Fibroblast of mammary gland (primary cell): ENCODE measurements at regions not wholly inside any gene's neighbourhood (a gene's known extent, or its start where the extent isn't known, plus 50 kb on each side); places are given as distances from the start of the nearest gene placed in this dataset.

Source experiments
- DNase-seq: peaks from one replicate; pipeline ENCODE4 v3.0.0-alpha.2; 2010; ENCODE audit warnings: low read depth
- H3K4me3 ChIP-seq: 2 replicates; pipeline ENCODE4 v1.5.1; 2011; ENCODE audit warnings: low read depth, mild to moderate bottlenecking, low read length, moderate library complexity; ENCODE audit not compliant: control insufficient read depth
- TF ChIP-seq, protein P1 (sequence below): conservative IDR thresholded peaks from 2 replicates; pipeline ENCODE4 v1.5.1; 2011; ENCODE audit warnings: low read depth, low read length, inconsistent platforms; ENCODE audit not compliant: control insufficient read depth, insufficient read depth

DNA sequence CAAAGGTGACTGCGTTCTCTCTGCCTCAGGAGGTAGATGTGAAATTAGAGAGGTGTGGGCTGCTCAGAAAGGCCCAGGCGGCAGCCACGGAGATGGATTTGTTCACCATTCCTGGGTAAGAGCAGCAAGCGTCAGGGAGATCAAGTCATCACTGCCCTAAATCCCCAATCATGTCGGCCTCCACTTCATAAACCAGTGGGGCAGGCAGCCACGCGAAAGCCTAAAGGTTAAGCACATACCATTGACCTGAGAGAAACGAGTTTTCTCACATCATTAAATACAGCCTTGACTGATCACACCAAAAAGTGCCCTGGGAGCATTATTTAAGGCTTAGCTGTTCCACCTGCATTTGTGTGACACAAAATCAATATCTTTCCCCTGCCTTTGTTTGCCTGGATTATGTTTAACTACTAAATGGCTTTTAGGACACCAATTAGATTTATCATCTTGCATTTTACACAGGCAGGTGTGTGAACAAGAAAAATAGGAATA lies 50.7 kb upstream of the FOXB1 start:
- TF ChIP-seq, protein P1, sequence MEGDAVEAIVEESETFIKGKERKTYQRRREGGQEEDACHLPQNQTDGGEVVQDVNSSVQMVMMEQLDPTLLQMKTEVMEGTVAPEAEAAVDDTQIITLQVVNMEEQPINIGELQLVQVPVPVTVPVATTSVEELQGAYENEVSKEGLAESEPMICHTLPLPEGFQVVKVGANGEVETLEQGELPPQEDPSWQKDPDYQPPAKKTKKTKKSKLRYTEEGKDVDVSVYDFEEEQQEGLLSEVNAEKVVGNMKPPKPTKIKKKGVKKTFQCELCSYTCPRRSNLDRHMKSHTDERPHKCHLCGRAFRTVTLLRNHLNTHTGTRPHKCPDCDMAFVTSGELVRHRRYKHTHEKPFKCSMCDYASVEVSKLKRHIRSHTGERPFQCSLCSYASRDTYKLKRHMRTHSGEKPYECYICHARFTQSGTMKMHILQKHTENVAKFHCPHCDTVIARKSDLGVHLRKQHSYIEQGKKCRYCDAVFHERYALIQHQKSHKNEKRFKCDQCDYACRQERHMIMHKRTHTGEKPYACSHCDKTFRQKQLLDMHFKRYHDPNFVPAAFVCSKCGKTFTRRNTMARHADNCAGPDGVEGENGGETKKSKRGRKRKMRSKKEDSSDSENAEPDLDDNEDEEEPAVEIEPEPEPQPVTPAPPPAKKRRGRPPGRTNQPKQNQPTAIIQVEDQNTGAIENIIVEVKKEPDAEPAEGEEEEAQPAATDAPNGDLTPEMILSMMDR = no peak
- DNase-seq = no peak
- H3K4me3 ChIP-seq = no peak overlapping the region

DNA sequence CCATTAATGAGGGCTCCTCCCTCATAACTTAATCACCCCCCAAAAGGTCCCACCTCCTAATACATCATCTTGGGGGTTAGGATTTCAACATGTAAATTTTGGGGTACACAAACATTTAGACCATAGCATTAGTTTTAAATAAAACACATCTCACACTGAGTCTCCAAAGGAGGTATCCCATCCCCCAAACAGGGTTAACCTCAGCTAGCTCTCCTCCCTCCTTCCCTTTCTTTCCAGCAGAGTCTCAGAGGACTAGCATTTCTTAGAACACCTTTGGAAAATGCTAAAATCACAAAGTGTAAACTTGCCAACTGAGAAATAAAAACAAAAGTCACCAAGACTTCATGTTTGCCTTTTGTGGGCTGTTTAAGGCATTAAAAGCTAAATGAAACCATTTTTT lies 51.2 kb upstream of the FOXB1 start:
- H3K4me3 ChIP-seq = no peak overlapping the region
- no peak for DNase-seq
- TF ChIP-seq, protein P1 = no peak

DNA sequence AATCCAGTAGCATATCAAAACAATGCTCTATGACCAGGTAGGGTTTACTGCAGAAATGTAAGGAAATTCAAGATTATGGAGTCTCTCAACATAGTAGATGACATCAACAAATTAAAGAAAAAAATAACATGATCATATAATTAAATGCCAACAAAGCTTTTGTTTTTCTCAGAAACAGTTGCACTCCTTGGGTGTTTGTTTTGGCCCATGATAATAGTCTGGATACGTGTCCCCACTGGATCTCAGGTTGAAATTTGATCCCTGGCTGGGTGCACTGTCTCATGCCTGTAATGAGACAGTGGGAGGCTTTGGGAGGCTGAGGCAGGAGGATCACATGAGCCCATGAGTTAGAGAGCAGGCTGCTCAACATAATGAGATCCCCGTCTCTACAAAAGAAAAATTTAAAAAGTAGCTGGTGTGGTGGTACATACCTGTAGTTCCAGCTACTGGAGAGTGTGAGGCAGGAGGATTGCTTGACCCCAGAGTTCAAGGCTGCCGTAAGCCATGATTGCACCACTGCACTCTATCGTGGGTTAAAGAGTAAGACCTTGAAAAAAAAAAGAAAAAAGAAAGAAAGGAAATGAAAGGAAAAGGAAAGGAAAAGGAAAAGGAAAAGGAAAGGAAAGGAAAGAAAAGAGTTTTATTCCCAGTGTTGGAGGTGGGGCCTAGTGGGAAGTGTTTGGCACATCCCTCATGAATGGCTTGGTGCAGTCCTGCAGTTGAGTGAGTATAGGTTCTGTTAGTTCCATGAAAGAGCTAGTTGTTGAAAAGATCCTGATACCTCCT lies 53.3 kb upstream of the FOXB1 start:
- no peak overlapping the region for H3K4me3 ChIP-seq
- no peak for DNase-seq
- TF ChIP-seq, protein P1 = no peak

DNA sequence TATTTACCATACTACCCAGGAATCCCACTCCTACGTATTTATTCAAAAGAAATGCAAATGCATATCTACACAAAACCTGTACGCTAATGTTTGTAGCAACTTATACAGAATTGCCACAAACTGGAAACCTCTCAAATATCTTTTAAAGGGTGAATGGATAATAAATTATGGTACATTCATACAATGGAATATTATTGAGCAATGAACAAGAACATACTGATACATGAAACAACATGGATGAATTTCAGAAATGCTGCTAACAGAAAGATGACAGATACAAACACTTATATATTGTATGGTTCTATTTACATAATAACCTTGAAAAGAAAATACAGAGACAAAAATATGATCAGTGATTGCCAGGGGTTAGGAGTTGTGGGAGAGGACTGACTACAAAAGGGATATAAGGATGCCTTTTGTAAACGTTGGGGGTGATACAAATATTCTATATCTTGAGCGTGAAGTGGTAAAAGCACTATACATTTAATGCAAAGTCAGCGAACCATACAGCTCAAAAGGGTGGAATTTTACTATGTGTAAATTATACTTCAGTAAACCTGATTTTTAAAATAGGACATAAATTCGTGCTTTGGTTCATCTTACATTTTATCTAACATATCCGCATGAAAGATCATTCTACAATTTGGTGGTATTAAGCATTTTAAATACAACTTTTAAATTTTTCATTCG lies 55.0 kb upstream of the FOXB1 start:
- H3K4me3 ChIP-seq = no peak overlapping the region
- TF ChIP-seq, protein P1 = no peak
- DNase-seq = no peak

DNA sequence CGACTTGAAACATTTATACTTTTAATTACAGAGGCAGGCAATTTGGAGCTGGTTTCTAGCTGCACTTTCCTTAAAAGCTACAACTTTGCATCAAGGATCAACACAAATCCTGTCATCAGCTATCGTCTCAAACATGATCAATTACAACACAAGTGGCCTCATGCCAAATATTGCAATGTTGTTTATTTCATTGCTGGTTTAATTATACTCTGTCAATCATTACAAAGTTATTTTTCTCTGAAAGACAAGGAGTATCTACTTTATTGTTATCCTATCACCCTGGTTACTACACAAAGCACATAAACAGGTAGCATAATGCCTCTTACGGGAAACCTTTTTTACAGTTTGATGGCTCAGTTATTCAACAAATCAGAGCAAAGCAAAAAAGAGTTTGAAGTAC lies 58.0 kb upstream of the FOXB1 start:
- no peak overlapping the region for H3K4me3 ChIP-seq
- DNase-seq = no peak
- TF ChIP-seq, protein P1 = no peak

DNA sequence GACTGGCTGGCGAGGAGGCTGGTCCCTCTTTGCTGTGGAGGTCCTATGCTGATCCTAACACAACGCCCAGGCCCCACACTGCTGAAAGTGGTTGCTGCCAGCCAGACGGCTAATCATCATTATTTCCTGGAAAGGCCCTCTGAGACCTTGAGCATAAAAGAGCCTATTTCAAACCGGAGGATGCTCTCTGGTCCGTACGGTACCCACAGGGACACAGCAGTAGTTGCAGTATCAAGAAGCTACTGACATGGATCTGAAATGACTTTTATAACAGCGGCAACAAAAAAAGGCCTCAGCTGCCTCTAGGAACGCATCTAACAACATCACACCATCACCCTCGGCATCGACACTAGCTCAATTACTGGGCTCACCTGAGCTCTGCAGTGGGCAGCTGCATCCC lies 59.1 kb upstream of the FOXB1 start:
- no peak overlapping the region for H3K4me3 ChIP-seq
- TF ChIP-seq, protein P1 = no peak
- DNase-seq = no peak
